GM21529 (cell line): ENCODE measurements at regions not wholly inside any gene's neighbourhood (a gene's known extent, or its start where the extent isn't known, plus 50 kb on each side); places are given as distances from the start of the nearest gene placed in this dataset.

Experiments used
- ATAC-seq: cut with Tn5 transposase; IDR thresholded peaks from one replicate; pipeline ENCODE4 v1.9.1; 2021; ENCODE audit not compliant: unreplicated experiment

GRCh38 chr18:33517950-33518349, 60.1 kb upstream of the ASXL3 start:
- ATAC-seq, result no peak

- ATAC-seq, result no peak
Measured at GRCh38 chr18:33513027-33513426, 65.0 kb upstream of the ASXL3 start.

GRCh38 chr18:33507019-33507418, 66.5 kb upstream of the CCDC178 start:
- no peak for ATAC-seq

GRCh38 chr18:33505798-33506197, 65.3 kb upstream of the CCDC178 start:
- no peak for ATAC-seq

- ATAC-seq, result no peak
Measured at GRCh38 chr18:33505297-33505696, 64.8 kb upstream of the CCDC178 start.

- ATAC-seq, result peak; percentile 51
Measured at GRCh38 chr18:33495278-33495677, 54.8 kb upstream of the CCDC178 start.
